Left ventricle myocardium inferior (tissue), 1 donor: ENCODE measurements at regions not wholly inside any gene's neighbourhood (a gene's known extent, or its start where the extent isn't known, plus 50 kb on each side); places are given as distances from the start of the nearest gene placed in this dataset.

Source experiments
- DNase-seq: peaks from one replicate; pipeline ENCODE4 v3.0.0-alpha.2; 2020
- H3K27ac ChIP-seq: fragments of 200-600 bp; replicated peaks from 2 replicates; pipeline ENCODE4 v1.8.0; 2021
- H3K27me3 ChIP-seq: fragments of 200-600 bp; 2 replicates; pipeline ENCODE4 v1.8.0; 2021; ENCODE audit warnings: low read depth
- H3K36me3 ChIP-seq: fragments of 200-600 bp; 2 replicates; pipeline ENCODE4 v1.8.0; 2021
- H3K4me1 ChIP-seq: fragments of 200-600 bp; 2 replicates; pipeline ENCODE4 v1.8.0; 2021
- H3K4me3 ChIP-seq: fragments of 200-600 bp; 2 replicates; pipeline ENCODE4 v1.8.0; 2021; ENCODE audit warnings: mild to moderate bottlenecking, moderate library complexity
- H3K9me3 ChIP-seq: fragments of 200-600 bp; replicated peaks from 2 replicates; pipeline ENCODE4 v1.8.0; 2021
- intact Hi-C: fragments of 100-400 bp; cut with micrococcal nuclease; formaldehyde crosslinking; loops from one replicate; pipeline ENCODE4 v1.11.0; 2022
- TF ChIP-seq, protein P1 (sequence below): fragments of 200-600 bp; IDR thresholded peaks from 2 replicates; pipeline ENCODE4 v1.8.0; 2021; ENCODE audit warnings: antibody characterized with exemption, mild to moderate bottlenecking, borderline replicate concordance
- donor health status: DM: no; HTN: yes; CAD: no; lungs with severe emphysema.

DNA sequence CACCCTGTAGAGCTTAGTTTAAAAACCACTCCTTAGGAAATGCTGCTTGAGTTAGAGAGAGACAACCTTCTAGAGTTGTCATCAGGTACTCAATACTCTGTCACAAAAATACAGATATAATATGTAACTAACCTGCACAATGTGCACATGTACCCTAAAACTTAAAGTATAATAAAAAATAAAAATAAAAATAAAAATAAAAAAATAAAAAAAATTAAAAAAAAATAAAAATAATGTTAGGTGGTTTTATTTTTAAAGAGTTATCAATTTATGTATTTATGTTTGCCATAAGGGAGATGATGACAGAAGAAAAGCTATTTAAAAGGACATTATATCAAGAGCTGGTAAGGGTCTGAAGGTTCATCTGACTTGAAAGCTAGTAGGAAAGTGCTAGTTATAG lies 397.9 kb downstream of the TMA16 start:
- H3K27me3 ChIP-seq: no peaks in the 10 kb centered on the region
- no peak overlapping the region for H3K27ac ChIP-seq
- no peak for DNase-seq
- no peaks in the 10 kb centered on the region for H3K4me1 ChIP-seq
- TF ChIP-seq, protein P1, sequence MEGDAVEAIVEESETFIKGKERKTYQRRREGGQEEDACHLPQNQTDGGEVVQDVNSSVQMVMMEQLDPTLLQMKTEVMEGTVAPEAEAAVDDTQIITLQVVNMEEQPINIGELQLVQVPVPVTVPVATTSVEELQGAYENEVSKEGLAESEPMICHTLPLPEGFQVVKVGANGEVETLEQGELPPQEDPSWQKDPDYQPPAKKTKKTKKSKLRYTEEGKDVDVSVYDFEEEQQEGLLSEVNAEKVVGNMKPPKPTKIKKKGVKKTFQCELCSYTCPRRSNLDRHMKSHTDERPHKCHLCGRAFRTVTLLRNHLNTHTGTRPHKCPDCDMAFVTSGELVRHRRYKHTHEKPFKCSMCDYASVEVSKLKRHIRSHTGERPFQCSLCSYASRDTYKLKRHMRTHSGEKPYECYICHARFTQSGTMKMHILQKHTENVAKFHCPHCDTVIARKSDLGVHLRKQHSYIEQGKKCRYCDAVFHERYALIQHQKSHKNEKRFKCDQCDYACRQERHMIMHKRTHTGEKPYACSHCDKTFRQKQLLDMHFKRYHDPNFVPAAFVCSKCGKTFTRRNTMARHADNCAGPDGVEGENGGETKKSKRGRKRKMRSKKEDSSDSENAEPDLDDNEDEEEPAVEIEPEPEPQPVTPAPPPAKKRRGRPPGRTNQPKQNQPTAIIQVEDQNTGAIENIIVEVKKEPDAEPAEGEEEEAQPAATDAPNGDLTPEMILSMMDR: no peak
- H3K36me3 ChIP-seq: no peaks in the 10 kb centered on the region
- intact Hi-C loops: no loop called here
- no peak overlapping the region for H3K4me3 ChIP-seq
- peaks cover 10% of the 10 kb centered on the region for H3K9me3 ChIP-seq

GRCh38 chr4:163895378-163896005 lies 401.0 kb downstream of the TMA16 start:
- H3K27ac ChIP-seq: no peak overlapping the region
- no peak overlapping the region for H3K4me3 ChIP-seq
- no peaks in the 10 kb centered on the region for H3K4me1 ChIP-seq
- no peaks in the 10 kb centered on the region for H3K27me3 ChIP-seq
- DNase-seq: no peak
- TF ChIP-seq, protein P1: no peak
- peaks cover 20% of the 10 kb centered on the region for H3K9me3 ChIP-seq
- H3K36me3 ChIP-seq: no peaks in the 10 kb centered on the region
- intact Hi-C loops: no loop called here

GRCh38 chr4:163901319-163901718 lies 406.8 kb downstream of the TMA16 start:
- no peaks in the 10 kb centered on the region for H3K27me3 ChIP-seq
- H3K36me3 ChIP-seq: no peaks in the 10 kb centered on the region
- H3K4me3 ChIP-seq: no peak overlapping the region
- intact Hi-C loops: no loop called here
- H3K27ac ChIP-seq: no peak overlapping the region
- DNase-seq: no peak
- TF ChIP-seq, protein P1: no peak
- H3K4me1 ChIP-seq: no peaks in the 10 kb centered on the region
- H3K9me3 ChIP-seq: peaks cover 15% of the 10 kb centered on the region

- H3K27ac ChIP-seq: no peak overlapping the region
- no peaks in the 10 kb centered on the region for H3K4me1 ChIP-seq
- peaks cover 10% of the 10 kb centered on the region for H3K9me3 ChIP-seq
- TF ChIP-seq, protein P1: no peak
- H3K27me3 ChIP-seq: no peaks in the 10 kb centered on the region
- H3K4me3 ChIP-seq: no peak overlapping the region
- DNase-seq: no peak
- intact Hi-C loops: no loop called here
- no peaks in the 10 kb centered on the region for H3K36me3 ChIP-seq
These were observed 407.9 kb downstream of the TMA16 start for GRCh38 chr4:163902417-163902816.

GRCh38 chr4:163911891-163912290 lies 417.4 kb downstream of the TMA16 start:
- no peak overlapping the region for H3K4me3 ChIP-seq
- H3K27me3 ChIP-seq: no peaks in the 10 kb centered on the region
- no peaks in the 10 kb centered on the region for H3K4me1 ChIP-seq
- no peaks in the 10 kb centered on the region for H3K9me3 ChIP-seq
- no peak overlapping the region for H3K27ac ChIP-seq
- H3K36me3 ChIP-seq: no peaks in the 10 kb centered on the region
- intact Hi-C loops: no loop called here
- TF ChIP-seq, protein P1: no peak
- DNase-seq: no peak
